ENCODE measurements at regions not wholly inside any gene's neighbourhood (a gene's known extent, or its start where the extent isn't known, plus 50 kb on each side); places are given as distances from the start of the nearest gene placed in this dataset.
"Not testable (repeated sequence)": the region's sequence is repeated elsewhere in the genome, so short reads cannot be mapped to it uniquely, and the experiment has no call there.

- FAIRE-seq = no peak
Observed at GRCh38 chr7:104074529-104074928, 85.1 kb upstream of the RELN start.

GRCh38 chr7:104071641-104072040 lies 82.2 kb upstream of the RELN start:
- not testable (repeated sequence) for DNase-seq

More at GRCh38 chr7:104074529-104074928, 85.1 kb upstream of the RELN start:
- Histone ChIP-seq H3K4me3 (ENCODE audit: low read length in 3 of 3) (no peak overlapping the region), H3K27me3 (ENCODE audit: control insufficient read depth, insufficient read depth, low read length) (no peaks in the 10 kb centered on the region), H3K4me1 (ENCODE audit: control insufficient read depth in 2 of 3, insufficient read depth in 2 of 3, low read depth in 1 of 3, low read length in 3 of 3) (no peaks in the 10 kb centered on the region), H3K9ac (ENCODE audit: low read length in 3 of 3) (no peak overlapping the region), H3K36me3 (ENCODE audit: control insufficient read depth in 2 of 3, insufficient read depth in 3 of 3, low read length in 3 of 3) (no peaks in the 10 kb centered on the region), H3K27ac (ENCODE audit: low read depth in 2 of 2, low read length in 2 of 2) (no peak overlapping the region), H3K9me3 (ENCODE audit: control insufficient read depth in 2 of 3, insufficient read depth in 1 of 3, low read length in 3 of 3) (no peaks in the 10 kb centered on the region)
- no peak for DNase-seq
- TF ChIP-seq CTCF (IDR thresholded peaks at IDR 0.05; ENCODE audit: borderline replicate concordance, extremely low read depth, insufficient read depth) = no peak
- intact Hi-C loops (cut with DNase I) = no loop called here

DNA sequence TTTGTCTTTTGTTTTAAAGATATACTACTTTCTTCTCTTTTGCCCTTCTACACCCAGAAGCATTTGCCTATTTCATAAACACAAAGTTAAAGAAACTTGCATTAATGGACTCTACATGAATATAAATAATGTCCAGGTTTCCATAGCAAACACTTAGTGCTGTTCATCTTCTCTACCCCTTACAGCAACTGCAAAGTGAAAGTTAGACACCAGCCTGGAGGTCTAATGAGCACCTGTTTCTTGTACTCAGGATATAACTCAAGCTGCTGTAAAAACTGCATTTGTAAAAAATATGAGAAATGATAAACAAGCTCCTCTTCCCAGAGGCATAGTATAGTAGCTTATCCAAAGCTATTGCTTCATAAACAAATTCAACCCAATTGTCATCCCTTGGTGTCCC lies 76.0 kb upstream of the RELN start:
- FAIRE-seq (no peak), DNase-seq (no peak)
- peaks cover 0 to 4% (median 0%) of the 10 kb centered on the region in 3 donors for H3K9me3 ChIP-seq (ENCODE audit: control insufficient read depth in 2 of 3, insufficient read depth in 1 of 3, low read length in 3 of 3)
- H3K9ac ChIP-seq (ENCODE audit: low read length in 3 of 3) = no peak overlapping the region
- no peaks in the 10 kb centered on the region for H3K4me1 ChIP-seq (ENCODE audit: control insufficient read depth in 2 of 3, insufficient read depth in 2 of 3, low read depth in 1 of 3, low read length in 3 of 3)
- H3K27me3 ChIP-seq (ENCODE audit: control insufficient read depth, insufficient read depth, low read length) = no peaks in the 10 kb centered on the region
- H3K4me3 ChIP-seq (ENCODE audit: low read length in 3 of 3) = no peak overlapping the region
- no peak overlapping the region for H3K27ac ChIP-seq (ENCODE audit: low read depth in 2 of 2, low read length in 2 of 2)
- intact Hi-C loops (cut with DNase I) = no loop called here
- H3K36me3 ChIP-seq (ENCODE audit: control insufficient read depth in 2 of 3, insufficient read depth in 3 of 3, low read length in 3 of 3) = no peaks in the 10 kb centered on the region
- TF ChIP-seq CTCF (IDR thresholded peaks at IDR 0.05; ENCODE audit: borderline replicate concordance, extremely low read depth, insufficient read depth) = no peak

More at GRCh38 chr7:104071641-104072040, 82.2 kb upstream of the RELN start:
- H3K9me3 ChIP-seq (ENCODE audit: control insufficient read depth in 2 of 3, insufficient read depth in 1 of 3, low read length in 3 of 3); FAIRE-seq; intact Hi-C loops (cut with DNase I); H3K4me3 ChIP-seq (ENCODE audit: low read length in 3 of 3); H3K9ac ChIP-seq (ENCODE audit: low read length in 3 of 3); H3K27ac ChIP-seq (ENCODE audit: low read depth in 2 of 2, low read length in 2 of 2); H3K36me3 ChIP-seq (ENCODE audit: control insufficient read depth in 2 of 3, insufficient read depth in 3 of 3, low read length in 3 of 3); H3K27me3 ChIP-seq (ENCODE audit: control insufficient read depth, insufficient read depth, low read length); H3K4me1 ChIP-seq (ENCODE audit: control insufficient read depth in 2 of 3, insufficient read depth in 2 of 3, low read depth in 1 of 3, low read length in 3 of 3): not testable (repeated sequence)

DNA sequence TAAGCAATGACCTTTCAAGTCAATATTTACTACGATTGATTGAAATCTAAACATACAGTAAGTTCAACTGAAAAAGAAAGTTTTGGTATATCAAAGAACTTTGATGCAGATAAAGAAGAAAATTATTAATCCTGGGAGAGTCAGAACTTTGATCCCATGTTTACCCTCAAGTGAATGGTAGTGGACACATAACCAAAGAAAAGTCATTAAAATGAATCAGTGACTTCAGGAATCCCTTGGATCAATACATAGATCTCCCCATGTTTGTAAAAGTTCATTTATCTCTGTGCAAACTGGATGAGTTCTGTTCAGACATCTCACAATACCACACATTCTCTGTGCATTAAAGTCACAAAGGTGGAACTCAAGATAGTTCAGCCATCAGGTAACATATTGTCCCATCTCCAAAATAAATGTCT lies 75.5 kb upstream of the RELN start:
- intact Hi-C loops (cut with DNase I) = no loop called here
- FAIRE-seq = no peak
- no peak overlapping the region for H3K9ac ChIP-seq (ENCODE audit: low read length in 3 of 3)

DNA sequence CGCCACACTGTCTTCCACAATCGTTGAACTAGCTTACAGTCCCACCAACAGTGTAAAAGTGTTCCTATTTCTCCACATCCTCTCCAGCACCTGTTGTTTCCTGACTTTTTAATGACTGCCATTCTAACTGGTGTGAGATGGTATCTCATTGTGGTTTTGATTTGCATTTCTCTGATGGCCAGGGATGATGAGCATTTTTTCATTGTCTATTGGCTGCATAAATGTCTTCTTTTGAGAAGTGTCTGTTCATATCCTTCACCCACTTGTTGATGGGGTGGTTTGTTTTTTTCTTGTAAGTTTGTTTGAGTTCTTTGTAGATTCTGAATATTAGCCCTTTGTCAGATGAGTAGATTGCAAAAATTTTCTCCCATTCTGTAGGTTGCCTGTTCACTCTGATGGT lies 74.3 kb upstream of the RELN start:
- H3K4me1 ChIP-seq (ENCODE audit: control insufficient read depth in 2 of 3, insufficient read depth in 2 of 3, low read depth in 1 of 3, low read length in 3 of 3); DNase-seq; H3K27ac ChIP-seq (ENCODE audit: low read depth in 2 of 2, low read length in 2 of 2); H3K9me3 ChIP-seq (ENCODE audit: control insufficient read depth in 2 of 3, insufficient read depth in 1 of 3, low read length in 3 of 3); H3K4me3 ChIP-seq (ENCODE audit: low read length in 3 of 3); H3K27me3 ChIP-seq (ENCODE audit: control insufficient read depth, insufficient read depth, low read length); FAIRE-seq; H3K9ac ChIP-seq (ENCODE audit: low read length in 3 of 3); H3K36me3 ChIP-seq (ENCODE audit: control insufficient read depth in 2 of 3, insufficient read depth in 3 of 3, low read length in 3 of 3); intact Hi-C loops (cut with DNase I): not testable (repeated sequence)

More for the DNA sequence above, 75.5 kb upstream of the RELN start:
- Histone ChIP-seq H3K27me3 (ENCODE audit: control insufficient read depth, insufficient read depth, low read length) (no peaks in the 10 kb centered on the region), H3K4me3 (ENCODE audit: low read length in 3 of 3) (no peak overlapping the region), H3K36me3 (ENCODE audit: control insufficient read depth in 2 of 3, insufficient read depth in 3 of 3, low read length in 3 of 3) (no peaks in the 10 kb centered on the region), H3K9me3 (ENCODE audit: control insufficient read depth in 2 of 3, insufficient read depth in 1 of 3, low read length in 3 of 3) (peaks cover 0 to 4% (median 0%) of the 10 kb centered on the region in 3 donors), H3K27ac (ENCODE audit: low read depth in 2 of 2, low read length in 2 of 2) (no peak overlapping the region), H3K4me1 (ENCODE audit: control insufficient read depth in 2 of 3, insufficient read depth in 2 of 3, low read depth in 1 of 3, low read length in 3 of 3) (no peaks in the 10 kb centered on the region)
- no peak for DNase-seq
- TF ChIP-seq CTCF (IDR thresholded peaks at IDR 0.05; ENCODE audit: borderline replicate concordance, extremely low read depth, insufficient read depth) = no peak

All from kidney (tissue), 13 donors.